GM23248 (cell line): ENCODE measurements at regions not wholly inside any gene's neighbourhood (a gene's known extent, or its start where the extent isn't known, plus 50 kb on each side); places are given as distances from the start of the nearest gene placed in this dataset.

Experiments
- EZH2 ChIP-seq: fragments of 200-600 bp; sonication (generic); IDR thresholded peaks from 2 replicates; pipeline ENCODE4 v1.6.1; 2018; ENCODE audit warnings: antibody characterized with exemption, mild to moderate bottlenecking; ENCODE audit not compliant: insufficient read depth, poor library complexity, severe bottlenecking
- EZH2phosphoT487 ChIP-seq: fragments of 200-600 bp; sonication (generic); IDR thresholded peaks from 2 replicates; pipeline ENCODE4 v1.6.1; 2018; ENCODE audit warnings: antibody characterized with exemption, moderate library complexity, mild to moderate bottlenecking, low read depth; ENCODE audit not compliant: insufficient read depth

GRCh38 chr12:17056546-17056945 lies 450.6 kb upstream of the LMO3 start:
- no peak for TF ChIP-seq EZH2
- no peak for TF ChIP-seq EZH2phosphoT487
